ENCODE measurements at regions not wholly inside any gene's neighbourhood (a gene's known extent, or its start where the extent isn't known, plus 50 kb on each side); places are given as distances from the start of the nearest gene placed in this dataset.

GRCh38 chr12:13559318-13559978 lies 362.9 kb downstream of the EMP1 start:
- no peak for TF ChIP-seq MXI1 (IDR thresholded peaks at IDR 0.05; ENCODE audit: low read depth, low read length)
- TF ChIP-seq EP300 (IDR thresholded peaks at IDR 0.05; ENCODE audit: borderline replicate concordance in 1 of 2, low read depth in 1 of 2, low read length in 1 of 2) = no peak

All from SK-N-SH (cell line).